CD4-positive, alpha-beta T cell (primary cell): ENCODE measurements at regions not wholly inside any gene's neighbourhood (a gene's known extent, or its start where the extent isn't known, plus 50 kb on each side); places are given as distances from the start of the nearest gene placed in this dataset.

Source experiments
- ATAC-seq: fragments of 200-7000 bp; cut with Tn5 transposase; one replicate; pipeline ENCODE4 v1.10.0; 2022; ENCODE audit warnings: mild to moderate bottlenecking; ENCODE audit not compliant: poor library complexity
- CTCF ChIA-PET: fragments of 350-600 bp; sonication (Branson Sonifier 250); formaldehyde crosslinking; loops from one replicate; lab custom pipeline; 2021; ENCODE audit warnings: antibody characterized with exemption, inconsistent platforms; lab: Charles Lee
- POLR2A ChIA-PET: fragments of 350-600 bp; sonication (Branson Sonifier 250); formaldehyde crosslinking; loops from one replicate; lab custom pipeline; 2021; ENCODE audit warnings: antibody characterized with exemption, inconsistent platforms; lab: Charles Lee
- DNase-seq, 14 experiments: peaks; one replicate each; pipeline ENCODE4 v3.0.0-alpha.2; 2013 to 2020; ENCODE audit warnings: mixed read lengths in 2 of 14
- H3K27ac ChIP-seq, 2 donors: one replicate each; pipeline versions ENCODE4 v1.5.1 to v1.7.0; 2013; ENCODE audit warnings: low read length in 2 of 2, low read depth in 1 of 2, mild to moderate bottlenecking in 1 of 2
- H3K27me3 ChIP-seq, 2 experiments: 1 replicate in 1 of 2; 2 replicates in 1 of 2; pipeline versions ENCODE4 v1.6.1 to v1.7.0; 2013; ENCODE audit warnings: low read length in 2 of 2, control low read depth in 1 of 2, mild to moderate bottlenecking in 1 of 2, moderate library complexity in 1 of 2; ENCODE audit not compliant: insufficient read depth in 2 of 2, control insufficient read depth in 1 of 2
- H3K36me3 ChIP-seq: one replicate; pipeline ENCODE4 v1.6.1; 2013; ENCODE audit warnings: low read length, control low read depth; ENCODE audit not compliant: insufficient read depth
- H3K4me1 ChIP-seq: one replicate; pipeline ENCODE4 v1.6.1; 2013; ENCODE audit warnings: low read length, control low read depth; ENCODE audit not compliant: insufficient read depth
- H3K4me3 ChIP-seq: one replicate; pipeline ENCODE4 v1.5.1; 2013; ENCODE audit warnings: mild to moderate bottlenecking, low read length, moderate library complexity
- H3K9me3 ChIP-seq, 2 experiments: 1 replicate in 1 of 2; 2 replicates in 1 of 2; pipeline versions ENCODE4 v1.6.1 to v1.7.0; 2013; ENCODE audit warnings: low read length in 2 of 2, mild to moderate bottlenecking in 2 of 2, control low read depth in 1 of 2, moderate library complexity in 1 of 2; ENCODE audit not compliant: control insufficient read depth in 1 of 2, insufficient read depth in 1 of 2
- H3K27ac Mint-ChIP-seq: one replicate; pipeline ENCODE4 v1.8.0; 2020; ENCODE audit warnings: mixed read lengths
- H3K27me3 Mint-ChIP-seq: one replicate; pipeline ENCODE4 v1.8.0; 2021; ENCODE audit warnings: mixed read lengths
- H3K36me3 Mint-ChIP-seq: one replicate; pipeline ENCODE4 v1.8.0; 2021; ENCODE audit warnings: low read depth, mixed read lengths
- H3K4me1 Mint-ChIP-seq: one replicate; pipeline ENCODE4 v1.8.0; 2021; ENCODE audit warnings: low read depth, mixed read lengths
- H3K4me3 Mint-ChIP-seq: one replicate; pipeline ENCODE4 v1.8.0; 2020; ENCODE audit warnings: mild to moderate bottlenecking, mixed read lengths
- H3K9me3 Mint-ChIP-seq: one replicate; pipeline ENCODE4 v1.8.0; 2020; ENCODE audit warnings: mixed read lengths
- intact Hi-C, 2 experiments: fragments of 100-400 bp; cut with DNase I in 1 of 2; cut with micrococcal nuclease in 1 of 2; formaldehyde crosslinking; loops; one replicate each; pipeline versions ENCODE4 v1.15.1 to v1.9.0; 2023 to 2025; cut with DNase I, micrococcal nuclease
- TF ChIP-seq, protein P1 (sequence below): fragments of 200-600 bp; IDR thresholded peaks from one replicate; pipeline ENCODE4 v1.8.0; 2022; ENCODE audit warnings: antibody characterized with exemption, mild to moderate bottlenecking

DNA sequence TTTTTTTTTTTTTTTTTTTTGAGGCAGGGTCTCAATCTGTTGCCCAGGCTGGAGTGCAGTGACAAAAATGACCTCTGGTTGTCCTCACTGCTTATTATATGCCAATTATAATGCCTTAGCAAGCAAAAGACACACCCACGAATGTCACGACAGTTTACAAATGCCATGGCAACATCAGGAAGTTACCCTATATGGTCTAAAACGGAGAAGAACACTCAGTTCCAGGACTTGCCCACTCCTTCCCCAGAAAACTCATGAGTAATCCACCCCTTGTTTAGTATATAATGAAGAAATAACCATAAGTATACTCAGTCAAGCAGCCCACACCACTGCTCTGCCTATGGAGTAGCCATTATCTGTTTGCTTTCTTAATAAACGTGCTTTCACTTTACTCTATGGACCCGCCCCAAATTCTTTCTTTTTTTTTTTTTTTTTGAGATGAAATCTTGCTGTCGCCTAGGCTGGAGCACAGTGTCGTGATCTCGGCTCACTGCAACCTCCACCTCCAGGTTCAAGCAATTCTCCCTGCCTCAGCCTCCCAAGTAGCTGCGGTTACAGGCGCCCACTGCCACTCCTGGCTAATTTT is 106.2 kb downstream of the SMIM20 start:
- POLR2A ChIA-PET: no interaction called here
- no peaks in the 10 kb centered on the region for H3K4me1 Mint-ChIP-seq
- no peak for ATAC-seq
- peaks cover 6 to 8% of the 10 kb centered on the region in 2 experiments for H3K27me3 ChIP-seq
- H3K4me3 ChIP-seq: peak overlapping the region; percentile 31
- H3K36me3 ChIP-seq: no peaks in the 10 kb centered on the region
- TF ChIP-seq, protein P1, sequence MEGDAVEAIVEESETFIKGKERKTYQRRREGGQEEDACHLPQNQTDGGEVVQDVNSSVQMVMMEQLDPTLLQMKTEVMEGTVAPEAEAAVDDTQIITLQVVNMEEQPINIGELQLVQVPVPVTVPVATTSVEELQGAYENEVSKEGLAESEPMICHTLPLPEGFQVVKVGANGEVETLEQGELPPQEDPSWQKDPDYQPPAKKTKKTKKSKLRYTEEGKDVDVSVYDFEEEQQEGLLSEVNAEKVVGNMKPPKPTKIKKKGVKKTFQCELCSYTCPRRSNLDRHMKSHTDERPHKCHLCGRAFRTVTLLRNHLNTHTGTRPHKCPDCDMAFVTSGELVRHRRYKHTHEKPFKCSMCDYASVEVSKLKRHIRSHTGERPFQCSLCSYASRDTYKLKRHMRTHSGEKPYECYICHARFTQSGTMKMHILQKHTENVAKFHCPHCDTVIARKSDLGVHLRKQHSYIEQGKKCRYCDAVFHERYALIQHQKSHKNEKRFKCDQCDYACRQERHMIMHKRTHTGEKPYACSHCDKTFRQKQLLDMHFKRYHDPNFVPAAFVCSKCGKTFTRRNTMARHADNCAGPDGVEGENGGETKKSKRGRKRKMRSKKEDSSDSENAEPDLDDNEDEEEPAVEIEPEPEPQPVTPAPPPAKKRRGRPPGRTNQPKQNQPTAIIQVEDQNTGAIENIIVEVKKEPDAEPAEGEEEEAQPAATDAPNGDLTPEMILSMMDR: no peak
- H3K4me3 Mint-ChIP-seq: no peak overlapping the region
- H3K27ac Mint-ChIP-seq: no peak overlapping the region
- peaks cover 3% of the 10 kb centered on the region for H3K4me1 ChIP-seq
- DNase-seq: peak in 3 of 14 experiments; percentile 24 to 44 (median 32)
- H3K9me3 ChIP-seq: peaks cover 0 to 2% of the 10 kb centered on the region in 2 experiments
- H3K9me3 Mint-ChIP-seq: no peaks in the 10 kb centered on the region
- no peak overlapping the region for H3K27ac ChIP-seq
- no peaks in the 10 kb centered on the region for H3K36me3 Mint-ChIP-seq
- intact Hi-C loops: no loop called here
- H3K27me3 Mint-ChIP-seq: peaks cover 27% of the 10 kb centered on the region
- CTCF ChIA-PET: no interaction called here

DNA sequence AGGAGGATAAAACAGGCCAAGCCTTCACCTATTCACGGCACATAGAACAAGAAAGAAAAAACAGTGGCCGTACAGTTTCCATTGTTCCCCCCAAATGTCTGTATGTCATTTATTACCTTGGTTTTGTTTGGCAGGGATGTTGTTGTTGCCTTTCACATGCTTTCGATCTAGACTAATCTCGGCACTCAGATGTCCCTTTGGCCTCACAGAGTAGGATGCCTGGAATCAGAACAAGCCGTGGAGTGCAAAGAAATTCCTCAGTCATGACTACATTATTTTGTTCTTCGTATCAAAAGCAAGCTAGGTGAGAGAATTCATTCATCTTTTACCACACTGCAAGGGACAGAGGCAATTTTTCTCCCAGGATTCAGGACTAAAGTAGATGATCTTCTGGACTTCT is 106.9 kb downstream of the SMIM20 start:
- DNase-seq (no peak), ATAC-seq (no peak)
- CTCF ChIA-PET: no interaction called here
- Histone ChIP-seq H3K27ac (no peak overlapping the region), H3K4me1 (peaks cover 3% of the 10 kb centered on the region), H3K27me3 (peaks cover under 1 to 6% of the 10 kb centered on the region in 2 experiments), H3K4me3 (no peak overlapping the region), H3K9me3 (no peaks in the 10 kb centered on the region), H3K36me3 (no peaks in the 10 kb centered on the region)
- H3K27ac Mint-ChIP-seq: no peak overlapping the region
- H3K27me3 Mint-ChIP-seq: peaks cover 27% of the 10 kb centered on the region
- H3K9me3 Mint-ChIP-seq: no peaks in the 10 kb centered on the region
- intact Hi-C loops: no loop called here
- H3K4me3 Mint-ChIP-seq: no peak overlapping the region
- POLR2A ChIA-PET: no interaction called here
- H3K4me1 Mint-ChIP-seq: no peaks in the 10 kb centered on the region
- TF ChIP-seq, protein P1: no peak
- H3K36me3 Mint-ChIP-seq: no peaks in the 10 kb centered on the region

DNA sequence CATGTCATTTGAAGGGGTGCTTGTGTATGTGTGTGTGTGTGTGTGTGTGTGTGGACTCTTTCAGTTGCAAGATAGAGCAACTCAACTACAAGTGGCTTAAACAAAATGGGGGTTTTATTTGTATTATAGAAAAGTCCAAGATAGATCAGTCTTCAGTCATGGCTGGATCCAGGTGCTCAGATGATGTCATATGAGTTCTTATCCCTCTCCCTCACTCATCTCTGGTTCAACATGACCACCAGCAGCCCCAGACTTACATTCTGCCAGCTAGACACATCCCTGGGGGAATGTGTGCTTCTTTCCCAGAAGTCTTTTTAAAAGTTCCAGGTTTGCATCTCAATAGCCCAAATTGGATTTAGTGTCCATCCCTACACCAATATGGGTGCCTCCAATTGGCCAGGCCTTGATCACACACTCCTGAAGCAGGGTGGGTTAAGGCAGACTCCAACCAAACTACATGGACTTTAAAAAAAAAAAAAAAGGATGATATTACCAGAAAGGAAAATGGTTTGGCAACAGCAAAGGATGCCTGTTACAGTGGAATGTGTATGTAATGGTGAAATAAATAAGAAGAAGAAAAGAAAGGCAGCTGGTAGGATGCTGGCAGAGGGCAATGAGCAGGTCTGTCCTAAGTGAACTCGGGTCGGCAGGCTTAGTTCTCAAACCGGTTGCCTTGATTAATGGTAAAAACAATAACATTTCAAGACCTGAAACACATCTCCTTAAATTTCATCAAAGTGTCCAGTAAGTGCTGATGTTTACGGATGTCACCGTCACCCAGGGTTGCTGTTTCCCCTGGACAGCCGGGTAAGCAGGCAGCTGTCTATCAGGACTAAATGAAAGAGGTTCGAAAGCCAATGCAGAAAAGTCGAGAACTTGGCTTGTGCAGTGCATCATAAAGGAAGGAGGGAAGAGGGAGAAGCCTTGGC is 107.7 kb downstream of the SMIM20 start:
- Histone ChIP-seq H3K36me3 (no peaks in the 10 kb centered on the region), H3K4me1 (peaks cover 3% of the 10 kb centered on the region), H3K9me3 (no peaks in the 10 kb centered on the region), H3K27me3 (peaks cover 0 to 4% of the 10 kb centered on the region in 2 experiments), H3K27ac (no peak overlapping the region), H3K4me3 (no peak overlapping the region)
- POLR2A ChIA-PET: no interaction called here
- no peak for DNase-seq
- Mint-ChIP-seq H3K27ac (no peak overlapping the region), H3K27me3 (peaks cover 30% of the 10 kb centered on the region), H3K4me3 (no peak overlapping the region), H3K4me1 (no peaks in the 10 kb centered on the region), H3K9me3 (no peaks in the 10 kb centered on the region), H3K36me3 (no peaks in the 10 kb centered on the region)
- TF ChIP-seq, protein P1: no peak
- ATAC-seq: no peak
- CTCF ChIA-PET: no interaction called here
- intact Hi-C loops: no loop called here
